GM18508 (cell line): ENCODE measurements at regions not wholly inside any gene's neighbourhood (a gene's known extent, or its start where the extent isn't known, plus 50 kb on each side); places are given as distances from the start of the nearest gene placed in this dataset.
"Not testable (repeated sequence)": the region's sequence is repeated elsewhere in the genome, so short reads cannot be mapped to it uniquely, and the experiment has no call there.

Experiments
- ATAC-seq: cut with Tn5 transposase; IDR thresholded peaks from one replicate; pipeline ENCODE4 v1.9.1; 2021; ENCODE audit warnings: moderate number of reproducible peaks; ENCODE audit not compliant: insufficient read depth, unreplicated experiment

DNA sequence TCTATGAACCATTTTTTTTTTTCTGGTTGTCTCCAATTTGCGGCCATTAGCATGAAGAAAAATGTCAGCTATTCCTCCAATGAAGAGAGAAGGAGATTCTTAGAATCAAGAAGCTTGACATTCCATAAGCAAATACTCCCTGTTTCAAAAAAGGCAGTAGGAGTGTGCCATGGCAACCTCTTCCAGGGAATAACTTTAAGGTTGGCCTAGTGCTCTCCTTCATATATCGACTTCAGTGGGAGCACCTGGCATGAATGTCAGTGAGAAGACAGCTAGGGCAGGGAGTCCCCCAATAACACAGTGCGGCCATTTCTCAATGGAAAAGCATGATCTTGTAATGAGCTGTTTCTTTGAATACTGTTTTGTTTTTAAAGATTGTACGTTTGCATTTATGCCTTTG is 493.0 kb upstream of the ATP11B start:
- ATAC-seq, result no peak

DNA sequence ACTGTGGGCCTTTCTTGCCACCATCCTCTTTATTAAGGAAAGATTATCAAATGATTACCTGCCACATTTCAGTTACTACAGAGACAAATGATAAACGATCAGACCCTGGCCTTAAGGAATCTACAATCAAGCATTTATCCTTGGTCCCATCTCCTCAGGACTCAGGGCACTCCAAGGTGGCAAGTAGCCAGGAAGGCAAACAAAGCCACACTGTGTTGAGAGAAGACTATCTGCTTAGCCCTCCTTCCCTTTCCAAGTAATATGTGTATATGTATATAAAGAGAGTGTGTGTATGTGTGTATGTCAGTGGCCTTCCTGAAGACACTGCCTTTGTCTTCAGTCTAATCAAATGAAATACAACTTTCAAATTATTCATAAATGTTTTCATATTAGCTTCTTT is 490.1 kb upstream of the ATP11B start:
- ATAC-seq, result no peak

DNA sequence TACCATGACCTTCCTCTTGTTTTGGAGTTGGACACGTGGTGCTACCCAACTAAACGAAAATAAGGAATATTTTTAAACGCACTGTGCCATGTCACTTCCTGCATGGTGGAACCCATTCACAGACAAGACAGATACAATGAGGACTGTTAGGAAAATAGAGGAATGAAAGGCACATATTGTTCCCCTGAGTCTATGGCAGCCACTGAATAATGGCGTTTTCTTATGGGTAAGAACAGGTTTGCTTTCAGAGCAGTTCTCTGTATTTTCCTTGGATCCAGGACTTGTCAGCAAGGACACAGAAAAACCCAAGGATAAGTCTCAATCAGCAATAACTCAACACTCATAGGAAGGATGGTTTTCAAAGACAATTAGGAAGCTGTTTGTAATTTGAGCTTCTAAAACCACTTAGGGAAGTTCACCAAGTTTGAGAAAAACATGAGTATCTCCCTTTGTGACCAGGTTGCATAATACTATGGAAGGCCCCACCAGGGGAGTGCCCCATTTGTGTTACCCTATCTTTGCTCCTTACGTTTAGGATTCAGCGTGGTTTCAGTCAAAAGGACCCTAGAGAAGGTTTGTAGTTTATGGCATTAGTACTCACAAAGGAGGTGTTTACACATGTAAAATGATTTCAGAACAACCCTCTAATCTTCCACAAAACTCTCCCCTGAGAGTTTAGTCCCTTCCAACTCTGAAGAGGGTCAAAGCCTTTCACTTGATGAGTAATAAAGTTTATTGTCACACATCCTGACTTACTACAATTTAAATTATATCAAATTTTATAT is 487.2 kb upstream of the ATP11B start:
- no peak for ATAC-seq

DNA sequence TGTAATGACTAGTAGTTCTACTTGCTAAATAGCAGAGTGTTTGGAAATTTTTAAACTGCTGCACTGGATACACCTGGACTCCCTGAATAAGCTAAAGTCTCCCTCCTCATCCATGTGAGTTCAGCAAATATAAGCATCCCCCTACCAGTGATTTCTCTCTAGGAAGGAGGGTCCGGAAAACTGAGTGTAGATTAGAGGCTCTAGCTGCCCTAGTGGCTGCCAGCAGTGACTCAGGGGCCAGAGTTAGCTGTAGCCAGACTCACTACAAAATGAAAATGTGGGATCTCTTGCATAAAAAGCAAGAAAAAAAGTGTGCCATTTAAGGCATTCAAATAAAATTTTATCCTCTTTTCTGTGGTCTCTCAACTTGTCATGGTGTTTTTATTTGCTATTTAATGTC is 485.0 kb upstream of the ATP11B start:
- ATAC-seq, result no peak

DNA sequence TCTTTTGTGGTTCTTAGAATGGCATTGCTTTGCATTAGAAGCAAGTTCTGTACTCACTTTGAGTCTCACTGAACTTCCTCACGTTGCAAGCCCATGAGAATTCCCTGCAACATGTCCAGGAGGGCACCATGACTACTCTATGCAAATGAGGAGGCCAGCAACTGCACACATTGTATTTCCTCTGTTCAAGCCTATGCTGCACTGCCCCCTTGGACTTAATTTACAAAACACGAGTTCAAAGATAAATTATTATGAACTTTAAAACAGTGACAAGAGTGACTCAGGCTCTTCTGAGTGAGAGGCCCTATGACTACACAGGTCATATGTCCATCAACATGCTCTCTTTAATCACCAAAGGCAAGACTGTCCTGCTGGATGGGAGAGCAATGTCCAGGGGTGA is 484.2 kb upstream of the ATP11B start:
- no peak for ATAC-seq

DNA sequence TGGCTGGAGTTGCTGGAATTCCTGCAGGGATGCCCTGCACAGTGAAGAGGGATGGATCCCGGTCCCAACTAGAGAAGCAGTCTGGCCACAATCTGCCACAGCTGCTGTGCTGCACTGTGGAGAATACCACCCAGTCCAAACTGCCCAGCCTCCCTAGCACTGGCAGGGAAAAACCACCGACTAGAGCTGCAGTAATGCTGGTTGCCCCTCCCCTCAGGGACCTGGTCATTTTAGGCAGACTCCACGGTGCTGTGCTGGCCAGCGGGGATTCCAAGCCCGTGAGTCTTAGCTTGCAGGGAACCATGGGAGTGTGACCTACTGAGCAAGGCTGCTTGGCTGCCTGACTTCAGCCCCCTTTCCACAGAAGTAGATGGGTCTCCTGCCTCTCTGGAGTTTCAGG is 478.0 kb upstream of the ATP11B start:
- no peak for ATAC-seq

DNA sequence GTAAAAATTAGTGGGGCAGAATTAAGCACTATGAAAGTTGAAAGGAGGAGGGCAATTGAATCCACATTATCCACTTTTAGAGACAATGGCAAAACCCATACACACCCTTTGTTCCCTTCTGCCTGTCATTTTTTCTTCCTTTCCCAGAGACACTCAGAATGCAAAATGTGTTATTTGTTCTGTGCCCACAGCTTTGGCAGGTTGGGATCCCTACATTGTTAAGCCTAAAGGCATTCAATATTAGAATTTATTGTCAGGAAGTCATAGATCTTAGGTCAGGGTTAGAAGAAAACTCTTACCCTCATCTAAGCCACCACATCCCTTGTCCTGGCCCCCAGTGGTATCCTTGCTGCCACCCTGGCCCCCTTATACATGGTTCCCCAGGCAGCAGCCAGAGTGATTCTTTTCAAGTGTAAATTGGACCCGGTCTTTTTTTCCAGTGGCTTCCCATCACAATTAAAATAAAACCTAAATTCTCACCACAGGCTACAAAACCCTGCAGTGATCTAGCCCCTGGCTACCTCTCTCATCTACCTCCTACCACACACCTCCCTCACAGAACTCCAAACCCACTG is 470.1 kb upstream of the ATP11B start:
- no peak for ATAC-seq

DNA sequence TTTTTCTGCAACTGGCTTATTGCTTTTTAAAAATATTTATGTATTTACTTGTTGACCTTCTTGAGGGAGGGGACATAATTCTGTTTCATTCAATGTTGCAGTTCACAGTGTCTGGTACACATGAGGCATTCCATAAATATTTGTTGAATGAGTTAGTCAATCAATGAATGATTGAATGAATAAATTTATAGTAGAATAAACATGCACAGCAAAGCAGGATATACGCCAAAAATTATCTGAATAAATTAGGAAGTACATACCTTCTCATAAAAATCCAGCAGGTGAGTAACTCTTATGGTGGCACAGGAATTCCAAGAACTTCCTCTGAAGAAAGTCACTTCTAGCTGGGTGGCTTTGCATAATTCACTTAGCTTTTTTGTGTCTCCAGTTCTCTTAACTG is 469.4 kb upstream of the ATP11B start:
- ATAC-seq, result no peak

DNA sequence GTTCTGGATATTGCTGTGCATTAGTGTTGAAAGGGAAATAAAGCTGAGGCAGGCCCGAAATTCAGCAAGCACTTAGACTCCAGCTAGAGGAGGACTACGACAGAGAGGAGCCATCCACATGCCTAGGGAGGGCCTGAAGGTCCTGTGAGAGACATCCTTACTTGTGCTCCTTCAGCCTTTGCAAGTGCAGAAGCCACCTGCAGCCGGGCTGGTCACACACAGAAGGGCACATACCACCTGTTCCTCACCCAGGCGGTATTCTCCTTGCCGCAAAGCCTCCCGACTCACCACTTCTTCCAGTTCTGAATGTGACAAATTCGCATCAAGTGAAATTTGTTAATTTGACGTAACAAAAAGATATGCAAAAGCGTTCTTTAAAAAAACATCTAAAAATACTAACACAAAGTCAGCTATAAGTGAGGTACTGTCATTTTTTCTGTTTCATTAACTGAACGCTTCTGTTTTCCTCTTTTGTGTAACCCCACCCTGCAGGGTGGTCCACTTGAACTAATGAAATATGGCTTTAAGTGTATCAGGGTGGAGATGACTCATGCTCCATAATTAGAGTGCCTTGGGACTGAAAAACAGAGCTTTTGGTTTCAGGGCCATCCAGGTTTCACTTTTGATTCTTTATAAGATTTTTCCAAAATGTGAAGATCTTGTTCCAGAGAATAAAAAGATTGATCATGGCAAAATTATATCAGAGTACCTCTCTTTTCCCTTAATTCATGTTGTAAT is 467.9 kb upstream of the ATP11B start:
- ATAC-seq, result no peak

DNA sequence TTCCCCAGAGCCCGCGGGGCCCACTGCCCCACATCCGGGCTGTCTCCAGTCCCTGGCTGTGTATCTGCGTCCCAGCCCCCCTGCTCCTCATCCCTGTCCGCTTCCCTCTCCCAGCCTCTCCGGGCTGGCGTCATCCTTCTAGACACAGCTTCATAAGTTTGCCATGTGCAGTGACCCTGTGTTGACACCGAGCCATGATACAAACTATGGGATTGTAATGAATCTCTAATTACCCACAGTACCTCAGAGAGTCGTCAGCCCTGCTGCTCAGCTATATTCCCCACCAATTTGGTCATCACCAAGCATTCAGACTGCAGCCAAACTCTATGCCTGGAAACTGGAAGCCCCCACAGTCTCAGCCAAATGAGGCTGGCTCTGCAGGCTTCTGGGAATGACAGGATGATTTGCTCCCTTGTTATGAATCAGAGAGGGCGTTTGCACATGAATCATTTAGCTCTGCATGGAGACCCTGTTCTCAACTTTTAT is 466.1 kb upstream of the ATP11B start:
- ATAC-seq, result no peak

DNA sequence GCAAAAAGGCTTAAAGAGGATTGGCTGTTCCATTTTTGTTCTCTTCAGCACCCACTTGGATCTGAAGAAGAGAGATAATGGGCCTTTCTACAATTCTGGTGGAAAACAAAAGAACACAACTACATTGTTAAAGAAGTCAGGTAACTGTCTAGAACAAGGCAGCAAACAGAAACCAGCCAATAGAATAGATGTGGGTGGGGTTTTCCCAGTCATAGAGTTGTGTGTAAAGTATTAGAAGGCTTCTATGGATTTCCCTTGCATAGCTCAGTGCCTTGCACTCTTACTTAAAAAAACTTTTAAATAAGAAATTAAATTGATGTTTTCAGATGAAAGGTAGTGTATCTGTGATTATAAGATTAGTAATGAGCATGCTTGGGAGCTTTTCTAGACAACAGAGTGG is 462.7 kb upstream of the ATP11B start:
- ATAC-seq, result no peak

DNA sequence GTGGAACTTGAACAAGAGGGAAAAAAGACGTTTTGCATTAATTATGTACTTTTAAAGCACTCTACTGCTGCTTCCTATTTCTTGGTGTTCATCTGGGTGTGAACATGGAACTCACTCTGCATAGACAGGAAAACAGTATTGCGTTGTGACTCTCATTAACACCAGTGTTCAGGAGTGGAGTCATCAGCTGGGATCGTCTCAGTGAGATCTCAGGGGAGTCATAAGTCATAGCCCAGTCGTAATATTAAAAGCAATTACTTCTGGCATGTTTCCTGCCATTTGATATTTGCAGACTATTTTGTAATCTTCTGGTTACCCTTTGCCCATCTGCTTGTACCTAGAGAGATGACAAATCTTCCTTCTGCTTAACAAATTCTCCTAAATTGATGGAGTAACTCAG is 462.0 kb upstream of the ATP11B start:
- no peak for ATAC-seq

DNA sequence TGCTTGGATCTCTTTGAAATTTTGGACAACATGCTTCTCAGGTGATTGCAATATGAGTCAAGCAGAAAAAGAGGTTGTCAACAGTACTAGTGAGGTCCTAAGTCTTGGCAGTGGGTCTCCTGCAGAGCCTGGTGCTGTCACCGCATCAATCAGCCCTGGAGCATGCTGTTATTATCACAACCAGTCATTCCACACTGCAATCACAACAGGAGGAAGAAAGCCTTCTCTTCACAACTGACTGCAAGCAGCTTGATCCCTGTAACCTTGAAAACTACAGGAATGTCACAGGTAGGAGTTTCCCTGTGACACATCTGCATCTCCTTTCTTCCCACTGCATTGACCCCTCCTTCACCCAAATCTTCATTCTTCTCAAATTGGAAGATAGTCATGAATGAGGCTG is 451.1 kb upstream of the ATP11B start:
- no peak for ATAC-seq

DNA sequence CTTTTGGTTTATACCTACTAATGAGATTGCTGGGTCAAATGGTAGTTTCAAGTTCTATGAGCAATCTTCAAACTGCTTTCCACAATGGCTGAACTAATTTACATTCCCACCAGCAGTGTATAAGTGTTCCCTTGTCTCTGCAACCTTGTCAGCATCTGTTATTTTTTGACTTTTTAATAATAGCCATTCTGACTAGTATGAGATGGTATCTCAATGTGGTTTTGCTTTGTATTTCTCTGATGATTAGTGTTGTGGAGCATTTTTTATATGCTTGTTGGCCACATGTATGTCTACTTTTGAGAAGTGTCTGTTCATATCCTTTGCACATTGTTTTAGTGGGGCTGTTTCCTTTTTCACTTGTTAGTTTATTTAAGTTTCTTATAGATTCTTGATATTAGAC is 449.3 kb upstream of the ATP11B start:
- not testable (repeated sequence) for ATAC-seq

DNA sequence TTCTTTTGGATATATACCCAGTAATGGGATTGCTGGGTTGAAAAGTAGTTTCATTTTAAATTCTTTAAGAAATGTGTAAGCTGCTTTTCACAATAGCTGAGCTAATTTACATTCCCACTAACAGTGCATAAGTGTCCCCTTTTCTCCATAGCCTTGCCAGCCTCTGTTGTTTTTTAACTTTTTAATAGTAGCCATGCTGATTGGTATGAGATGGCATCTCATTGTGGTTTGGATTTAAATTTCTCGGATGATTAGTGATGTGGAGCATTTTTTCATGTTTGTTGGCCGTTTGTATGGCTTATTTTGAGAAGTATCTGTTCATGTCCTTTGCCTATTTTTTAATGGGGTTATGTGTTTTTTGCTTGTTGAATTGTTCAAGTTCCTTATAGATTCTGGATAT is 444.3 kb upstream of the ATP11B start:
- ATAC-seq, result no peak

DNA sequence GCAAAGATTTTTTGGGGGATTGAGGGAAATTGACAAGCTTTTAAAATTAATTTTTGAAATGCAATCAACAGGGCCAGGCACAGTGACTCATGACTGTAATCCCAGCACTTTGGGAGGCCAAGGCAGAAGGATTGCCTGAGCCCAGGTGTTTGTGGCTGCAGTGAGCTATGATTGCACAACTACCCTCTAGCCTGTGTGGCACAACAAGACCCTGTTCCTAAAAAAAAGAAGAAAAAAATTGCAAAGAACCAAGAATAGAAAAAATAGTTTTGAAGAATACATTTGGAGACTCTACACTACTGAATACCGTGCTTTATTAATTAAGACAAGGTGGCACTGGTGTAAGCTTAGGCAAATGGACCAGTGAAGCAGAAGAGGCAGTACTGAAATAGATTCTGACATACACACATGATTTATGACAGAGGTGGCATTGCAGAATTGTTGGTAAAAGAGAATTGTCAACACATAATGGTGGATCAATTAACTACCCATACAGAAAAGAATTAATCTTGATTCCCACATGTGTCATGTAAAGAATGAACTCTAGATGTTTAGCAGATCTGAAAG is 443.3 kb upstream of the ATP11B start:
- ATAC-seq, result no peak

DNA sequence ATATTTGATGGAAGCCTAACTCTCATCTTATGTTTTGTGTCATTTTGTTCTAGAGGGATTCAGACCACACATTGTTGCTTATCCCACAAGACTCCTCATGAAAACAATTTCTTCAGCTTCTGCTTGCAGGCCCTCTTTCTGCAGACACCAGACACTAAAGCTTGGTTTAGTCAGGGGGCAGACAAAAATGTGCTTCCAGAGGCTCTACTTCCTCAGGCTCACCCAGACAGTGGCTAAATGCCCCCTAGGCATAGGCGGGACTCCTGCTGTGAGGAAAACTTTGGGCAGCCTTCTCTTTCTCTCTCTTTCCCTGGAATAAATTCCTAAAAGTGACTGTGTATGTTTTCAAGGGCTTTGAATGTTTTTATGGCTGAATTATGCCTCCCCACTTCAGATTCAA is 435.4 kb upstream of the ATP11B start:
- ATAC-seq, result no peak

DNA sequence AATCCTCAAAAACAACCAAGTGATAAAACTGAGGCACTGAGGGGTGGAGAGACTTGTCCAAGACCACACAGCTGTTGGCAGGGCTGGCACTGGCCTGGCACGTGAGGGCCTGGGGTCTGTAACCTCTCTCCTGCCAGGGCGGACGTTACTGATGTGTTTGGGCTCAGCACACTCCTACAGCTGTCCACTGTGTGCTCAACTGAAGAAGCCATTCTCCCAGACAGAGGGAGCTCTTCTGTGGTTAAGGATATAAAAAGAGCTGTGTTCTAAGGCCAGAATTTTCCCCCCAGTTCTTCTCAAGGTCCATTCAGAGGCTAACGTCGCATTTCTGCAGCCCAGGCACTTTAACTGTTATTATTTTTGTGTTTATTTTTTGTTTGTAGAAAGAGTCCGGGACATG is 429.0 kb upstream of the ATP11B start:
- no peak for ATAC-seq

DNA sequence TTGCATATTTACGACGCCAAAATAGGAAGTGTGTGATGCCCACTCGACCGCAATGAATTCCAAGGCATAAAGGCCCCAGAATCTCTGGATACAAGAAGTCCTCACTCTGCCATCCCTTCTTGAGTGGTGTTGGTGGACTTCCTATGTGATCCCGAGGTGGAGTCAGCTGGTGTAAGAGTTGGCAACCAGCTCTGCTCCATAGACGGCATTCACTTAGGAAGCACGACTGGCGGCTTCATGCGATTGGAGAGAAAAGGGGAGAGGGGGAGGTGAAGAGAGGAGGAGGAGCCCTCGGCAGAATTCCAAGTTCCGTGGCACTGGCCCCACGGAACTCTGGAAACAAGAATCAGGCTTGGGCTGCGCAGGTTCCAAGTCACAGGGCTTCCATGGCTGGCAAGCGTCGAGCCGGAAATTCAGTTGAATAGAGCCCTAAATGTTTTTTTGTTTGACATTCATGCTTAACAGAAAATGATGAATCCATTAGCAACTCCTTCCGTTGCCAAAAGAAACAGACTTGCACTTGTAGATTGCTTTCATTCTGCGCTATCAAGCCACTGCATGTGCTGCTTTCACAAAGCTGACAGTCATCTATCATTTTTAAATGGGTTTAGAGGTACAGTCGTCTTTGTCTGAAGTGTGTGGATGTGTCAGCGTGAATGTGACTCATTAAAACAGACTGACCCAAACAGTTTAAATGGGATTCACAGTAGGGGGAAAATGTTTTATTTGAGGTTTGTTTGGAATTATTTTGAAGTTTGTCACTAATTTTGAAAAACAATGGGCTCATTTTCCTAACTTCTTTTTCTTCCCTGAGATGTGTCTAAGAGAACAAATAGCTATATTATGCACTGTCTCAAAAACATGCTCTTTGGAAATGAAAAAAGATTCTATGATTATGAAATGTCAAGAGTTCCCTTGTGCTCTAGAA is 428.3 kb upstream of the ATP11B start:
- ATAC-seq, result no peak

DNA sequence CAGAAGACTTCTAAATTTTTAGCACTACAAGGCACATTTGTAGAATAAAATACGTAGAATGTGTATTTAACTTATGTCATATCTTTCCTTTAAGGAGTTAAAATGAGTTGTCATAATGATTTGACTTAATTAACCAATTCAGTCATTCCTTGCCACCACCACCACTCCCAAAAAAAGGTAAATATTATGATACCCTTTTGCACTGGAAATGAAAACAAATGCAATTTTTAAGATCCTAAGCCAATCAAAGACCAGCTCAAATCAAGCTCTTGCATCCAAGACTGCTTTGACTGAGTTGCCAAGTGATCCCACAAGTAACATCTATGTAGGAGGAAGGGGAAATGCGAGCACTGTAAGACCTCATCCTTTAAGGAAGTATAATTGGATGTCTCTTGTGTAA is 426.6 kb upstream of the ATP11B start:
- ATAC-seq, result no peak
